K562 (cell line): ENCODE measurements at regions not wholly inside any gene's neighbourhood (a gene's known extent, or its start where the extent isn't known, plus 50 kb on each side); places are given as distances from the start of the nearest gene placed in this dataset.

ENCODE experiments used
- ATAC-seq: fragments of 200-7000 bp; cut with Tn5 transposase; 3 replicates; pipeline ENCODE4 v1.9.1; 2020; ENCODE audit warnings: moderate library complexity
- BruUV-seq: library from RNA; stranded (reverse); fragments of 400-500 nt; replicated peaks from 2 replicates; lab custom pipeline; 2021; lab: Mats Ljungman, UMichigan
- CTCF ChIA-PET: fragments of 300-600 bp; formaldehyde crosslinking; extraction: SDS; loops from one replicate; lab custom pipeline; 2021; ENCODE audit warnings: low intra/inter-chr PET ratio; lab: Yijun Ruan, JAX
- POLR2A ChIA-PET: fragments of 300-600, 350-650 bp; sonication (Branson Sonifier 250); formaldehyde crosslinking; extraction: SDS; loops from one replicate; lab custom pipeline; 2021; ENCODE audit warnings: antibody characterized with exemption, inconsistent platforms; lab: Yijun Ruan, JAX
- DNase-seq, 4 experiments: peaks; one replicate each; pipeline versions ENCODE4 v3.0.0 to v3.0.0-alpha.2; 2011 to 2018; ENCODE audit warnings: low spot score in 3 of 4, mixed read lengths in 3 of 4; ENCODE audit errors: extremely low read depth in 1 of 4
- FAIRE-seq: peaks from 2 replicates; lab custom pipeline; 2011; peaks lifted over from hg19 to GRCh38; lab: Jason Lieb, UNC
- H2AFZ ChIP-seq: 2 replicates; pipeline ENCODE4 v1.6.0; 2011; ENCODE audit warnings: low read depth, low read length, control low read depth, inconsistent platforms
- H3K27ac ChIP-seq: fragments of 200-600 bp; 3 replicates; pipeline ENCODE4 v1.8.0; 2011; ENCODE audit warnings: low read depth, mild to moderate bottlenecking, control low read depth, inconsistent platforms, low read length, moderate library complexity, mixed read lengths; ENCODE audit errors: extremely low read depth
- H3K27me3 ChIP-seq, 2 experiments: fragments of 300-600 bp in 1 of 2; 2 replicates in 1 of 2; 3 replicates in 1 of 2; pipeline versions ENCODE4 v1.6.0 to v1.8.0; 2011; ENCODE audit warnings: inconsistent platforms in 2 of 2, low read length in 2 of 2, mild to moderate bottlenecking in 1 of 2, mixed read lengths in 1 of 2, moderate library complexity in 1 of 2; ENCODE audit not compliant: control insufficient read depth in 2 of 2, insufficient read depth in 2 of 2
- H3K36me3 ChIP-seq: fragments of 300-600 bp; 3 replicates; pipeline ENCODE4 v1.8.0; 2011; ENCODE audit warnings: mild to moderate bottlenecking, low read length, inconsistent platforms; ENCODE audit not compliant: control insufficient read depth, insufficient read depth
- H3K4me1 ChIP-seq, 2 experiments: fragments of 200-600 bp in 1 of 2; replicated peaks in 1 of 2; 2 replicates in 1 of 2; 3 replicates in 1 of 2; pipeline versions ENCODE4 v1.5.1 to v1.8.0; 2011; ENCODE audit warnings: inconsistent platforms in 2 of 2, low read length in 2 of 2, mild to moderate bottlenecking in 1 of 2, mixed read lengths in 1 of 2, moderate library complexity in 1 of 2; ENCODE audit not compliant: control insufficient read depth in 2 of 2, insufficient read depth in 2 of 2
- H3K4me2 ChIP-seq: 2 replicates; pipeline ENCODE4 v1.6.1; 2011; ENCODE audit warnings: low read length, control low read depth, inconsistent platforms, mixed read lengths; ENCODE audit not compliant: insufficient read depth
- H3K4me3 ChIP-seq: fragments of 200-600 bp; sonication (generic), shearing (Covaris generic); 2 replicates; pipeline ENCODE4 v1.5.1; 2016; ENCODE audit warnings: control low read depth, inconsistent platforms
- H3K79me2 ChIP-seq: fragments of 200-600 bp; 3 replicates; pipeline ENCODE4 v1.8.0; 2011; ENCODE audit warnings: low read length, inconsistent platforms; ENCODE audit not compliant: control insufficient read depth, insufficient read depth
- H3K9ac ChIP-seq, 2 experiments: 2 replicates each; pipeline versions ENCODE4 v1.6.0 to v1.6.1; 2011; ENCODE audit warnings: low read depth in 2 of 2, low read length in 2 of 2, control low read depth in 1 of 2, inconsistent platforms in 1 of 2, mild to moderate bottlenecking in 1 of 2, mixed read lengths in 1 of 2; ENCODE audit not compliant: insufficient read depth in 1 of 2
- H3K9me1 ChIP-seq: one replicate; pipeline ENCODE4 v1.6.0; 2011; ENCODE audit warnings: inconsistent platforms, mild to moderate bottlenecking, low read length, moderate library complexity; ENCODE audit not compliant: control insufficient read depth, insufficient read depth
- H3K9me3 ChIP-seq: replicated peaks from 2 replicates; pipeline ENCODE4 v1.5.1; 2011; ENCODE audit warnings: low read depth, low read length, inconsistent platforms; ENCODE audit not compliant: control insufficient read depth, insufficient read depth
- H4K20me1 ChIP-seq: replicated peaks from 2 replicates; pipeline ENCODE4 v1.6.1; 2011; ENCODE audit warnings: low read length, inconsistent platforms, mixed read lengths; ENCODE audit not compliant: control insufficient read depth, insufficient read depth
- ARID3B ChIP-seq: fragments of 250-450 bp; sonication (Bioruptor Pico); IDR thresholded peaks from 2 replicates; pipeline ENCODE4 v1.4.0; 2020; ENCODE audit warnings: borderline replicate concordance
- BACH1 ChIP-seq: fragments of 200-800 bp; sonication (Bioruptor generic); IDR thresholded peaks from 2 replicates; pipeline ENCODE4 v1.6.1; 2016; ENCODE audit warnings: missing genetic modification characterization, missing compliant biosample characterization
- ELF4 ChIP-seq: fragments of 450-650 bp; formaldehyde crosslinking; IDR thresholded peaks from 2 replicates; pipeline ENCODE4 v1.4.0; 2022; ENCODE audit warnings: missing genetic modification characterization
- GTF2A2 ChIP-seq: IDR thresholded peaks from 2 replicates; pipeline ENCODE4 v1.6.1; 2016; ENCODE audit warnings: mild to moderate bottlenecking, missing genetic modification characterization, missing compliant biosample characterization
- HNRNPL ChIP-seq: fragments of 200-400 bp; formaldehyde crosslinking; IDR thresholded peaks from 2 replicates; pipeline ENCODE4 v1.6.1; 2017; ENCODE audit warnings: low read depth, mild to moderate bottlenecking, low read length
- RAD51 ChIP-seq: fragments of 450-650 bp; IDR thresholded peaks from 2 replicates; pipeline ENCODE4 v1.7.1; 2016; ENCODE audit warnings: low read depth, mild to moderate bottlenecking, borderline replicate concordance
- SP1 ChIP-seq: sonication (generic); formaldehyde crosslinking; IDR thresholded peaks from 2 replicates; pipeline ENCODE4 v1.8.1; 2022; ENCODE audit warnings: mild to moderate bottlenecking, missing genetic modification reagents
- ZBTB26 ChIP-seq: fragments of 450-650 bp; formaldehyde crosslinking; IDR thresholded peaks from 2 replicates; pipeline ENCODE4 v1.4.0; 2022; ENCODE audit warnings: missing genetic modification characterization
- ZFPM2 ChIP-seq: fragments of 250-450 bp; sonication (Bioruptor Pico); IDR thresholded peaks from 2 replicates; pipeline ENCODE4 v1.5.1; 2022; ENCODE audit warnings: mild to moderate bottlenecking
- ZNF277 ChIP-seq: fragments of 250-450 bp; sonication (Bioruptor Pico); IDR thresholded peaks from 2 replicates; pipeline ENCODE4 v1.8.0; 2022; ENCODE audit warnings: inconsistent platforms, mild to moderate bottlenecking, moderate library complexity, borderline replicate concordance
- WGBS: fragments of 100-300 bp; shearing (Covaris generic); methylation state at CpG from one replicate; pipeline ENCODE4 v1.1.6; 2016; ENCODE audit warnings: low coverage, mixed read lengths; ENCODE audit not compliant: insufficient coverage; ENCODE audit errors: missing lambda C conversion rate; 5-methylcytosine and 5-hydroxymethylcytosine counted together
- in situ Hi-C: fragments of 300-500 bp; cut with MboI; formaldehyde crosslinking; loops from 4 replicates; pipeline ENCODE4 v1.15.0; 2018; ENCODE audit warnings: inconsistent platforms, mixed read lengths
- intact Hi-C: fragments of 100-400 bp; cut with micrococcal nuclease; formaldehyde crosslinking; loops from 2 replicates; pipeline ENCODE4 v1.14.2; 2022

- H3K9ac ChIP-seq, result no peak overlapping the region
- H4K20me1 ChIP-seq, result no peaks in the 10 kb centered on the region
- H3K4me3 ChIP-seq, result no peak overlapping the region
- H3K4me2 ChIP-seq, result no peak overlapping the region
- in situ Hi-C loops, result no loop called here
- FAIRE-seq, result no peak
- BruUV-seq, result no TSS peak
- H3K27me3 ChIP-seq, result no peaks in the 10 kb centered on the region
- H3K36me3 ChIP-seq, result peaks cover 18% of the 10 kb centered on the region; the same call in 2 of the 3 replicates
- no peaks in the 10 kb centered on the region for H3K9me3 ChIP-seq
- CTCF ChIA-PET, result no interaction called here
- no peaks in the 10 kb centered on the region for H3K79me2 ChIP-seq
- H2AFZ ChIP-seq, result no peak overlapping the region
- H3K27ac ChIP-seq, result no peak overlapping the region
- H3K4me1 ChIP-seq, result no peaks in the 10 kb centered on the region
- TF ChIP-seq ZFPM2 (CRISPR knock-in tag) (no peak), HNRNPL (no peak), ZBTB26 (CRISPR knock-in tag) (no peak), ARID3B (CRISPR knock-in tag) (no peak), BACH1 (tag) (no peak), GTF2A2 (tag) (no peak), RAD51 (no peak), ELF4 (CRISPR knock-in tag) (no peak), ZNF277 (no peak), SP1 (CRISPR knock-in tag) (no peak)
- TF ChIP-seq, all 486 proteins: peak for 0
- no peaks in the 10 kb centered on the region for H3K9me1 ChIP-seq
- WGBS, result 53% methylated on average over 1 of the region's 1 CpG
- POLR2A ChIA-PET, result no interaction called here
- ATAC-seq, result no peak
- intact Hi-C loops, result no loop called here
- DNase-seq, result no peak
These were observed 273.9 kb downstream of the BTG1 start for GRCh38 chr12:91871751-91872150.
